ENCODE measurements at regions not wholly inside any gene's neighbourhood (a gene's known extent, or its start where the extent isn't known, plus 50 kb on each side); places are given as distances from the start of the nearest gene placed in this dataset.

- H3K4me2 ChIP-seq (ENCODE audit: low read length): no peak overlapping the region
- no peaks in the 10 kb centered on the region for H4K20me1 ChIP-seq (ENCODE audit: insufficient read depth, low read length)
- H2AFZ ChIP-seq (ENCODE audit: low read length): no peak overlapping the region
- POLR2A ChIA-PET: no interaction called here
- CTCF ChIA-PET (ENCODE audit: unreplicated experiment): no interaction called here
- H3K9me2 ChIP-seq (ENCODE audit: insufficient read depth, low read length): no peaks in the 10 kb centered on the region
- no peak overlapping the region for H3K27ac ChIP-seq (ENCODE audit: low read depth, low read length, poor library complexity, severe bottlenecking)
- no peaks in the 10 kb centered on the region for H3K36me3 ChIP-seq (ENCODE audit: insufficient read depth, low read length)
- no TSS peak for BruUV-seq (replicated peaks)
- TF ChIP-seq EZH2phosphoT487 (IDR thresholded peaks at IDR 0.05; ENCODE audit: borderline replicate concordance, low read depth, low read length) (no peak), CTCF (conservative IDR thresholded peaks at IDR 0.05; ENCODE audit: low read length) (no peak)
- no peaks in the 10 kb centered on the region for H3K9me3 ChIP-seq (ENCODE audit: low read length)
- H3K4me1 ChIP-seq (ENCODE audit: insufficient read depth, low read length, poor library complexity, severe bottlenecking): no peaks in the 10 kb centered on the region
- intact Hi-C loops (cut with micrococcal nuclease; ENCODE audit: unreplicated experiment): no loop called here
- H3K79me2 ChIP-seq (ENCODE audit: insufficient read depth, low read depth, low read length): no peaks in the 10 kb centered on the region
- DNase-seq (ENCODE audit: low spot score): no peak
- no peak overlapping the region for H3K4me3 ChIP-seq (ENCODE audit: low read depth, low read length, poor library complexity, severe bottlenecking)
These were observed 1020.4 kb upstream of the WWC1 start for GRCh38 chr5:167271081-167271480.

- Histone ChIP-seq H4K20me1 (ENCODE audit: insufficient read depth, low read length) (no peaks in the 10 kb centered on the region), H3K9me3 (ENCODE audit: low read length) (no peaks in the 10 kb centered on the region), H2AFZ (ENCODE audit: low read length) (no peak overlapping the region), H3K9me2 (ENCODE audit: insufficient read depth, low read length) (no peaks in the 10 kb centered on the region), H3K79me2 (ENCODE audit: insufficient read depth, low read depth, low read length) (no peaks in the 10 kb centered on the region), H3K4me3 (ENCODE audit: low read depth, low read length, poor library complexity, severe bottlenecking) (no peak overlapping the region), H3K4me1 (ENCODE audit: insufficient read depth, low read length, poor library complexity, severe bottlenecking) (no peaks in the 10 kb centered on the region), H3K27ac (ENCODE audit: low read depth, low read length, poor library complexity, severe bottlenecking) (no peak overlapping the region), H3K36me3 (ENCODE audit: insufficient read depth, low read length) (no peaks in the 10 kb centered on the region), H3K4me2 (ENCODE audit: low read length) (no peak overlapping the region)
- no peak for DNase-seq (ENCODE audit: low spot score)
- TF ChIP-seq CTCF (conservative IDR thresholded peaks at IDR 0.05; ENCODE audit: low read length): no peak
- TF ChIP-seq EZH2phosphoT487 (IDR thresholded peaks at IDR 0.05; ENCODE audit: borderline replicate concordance, low read depth, low read length): no peak
- POLR2A ChIA-PET: no interaction called here
- CTCF ChIA-PET (ENCODE audit: unreplicated experiment): no interaction called here
- intact Hi-C loops (cut with micrococcal nuclease; ENCODE audit: unreplicated experiment): no loop called here
- no TSS peak for BruUV-seq (replicated peaks)
These were observed 1019.9 kb upstream of the WWC1 start for GRCh38 chr5:167271511-167271910.

- Histone ChIP-seq H3K36me3 (ENCODE audit: insufficient read depth, low read length) (no peaks in the 10 kb centered on the region), H3K9me2 (ENCODE audit: insufficient read depth, low read length) (no peaks in the 10 kb centered on the region), H3K27ac (ENCODE audit: low read depth, low read length, poor library complexity, severe bottlenecking) (no peak overlapping the region), H3K4me2 (ENCODE audit: low read length) (no peak overlapping the region), H3K79me2 (ENCODE audit: insufficient read depth, low read depth, low read length) (no peaks in the 10 kb centered on the region), H3K9me3 (ENCODE audit: low read length) (no peaks in the 10 kb centered on the region), H3K4me1 (ENCODE audit: insufficient read depth, low read length, poor library complexity, severe bottlenecking) (no peaks in the 10 kb centered on the region), H4K20me1 (ENCODE audit: insufficient read depth, low read length) (no peaks in the 10 kb centered on the region), H2AFZ (ENCODE audit: low read length) (no peak overlapping the region), H3K4me3 (ENCODE audit: low read depth, low read length, poor library complexity, severe bottlenecking) (no peak overlapping the region)
- CTCF ChIA-PET (ENCODE audit: unreplicated experiment): no interaction called here
- no peak for DNase-seq (ENCODE audit: low spot score)
- POLR2A ChIA-PET: no interaction called here
- intact Hi-C loops (cut with micrococcal nuclease; ENCODE audit: unreplicated experiment): no loop called here
- BruUV-seq (replicated peaks): no TSS peak
- no peak for TF ChIP-seq CTCF (conservative IDR thresholded peaks at IDR 0.05; ENCODE audit: low read length)
- TF ChIP-seq EZH2phosphoT487 (IDR thresholded peaks at IDR 0.05; ENCODE audit: borderline replicate concordance, low read depth, low read length): no peak
These were observed 1011.3 kb upstream of the WWC1 start for GRCh38 chr5:167280111-167280510.
